H9 (cell line): ENCODE measurements at regions not wholly inside any gene's neighbourhood (a gene's known extent, or its start where the extent isn't known, plus 50 kb on each side); places are given as distances from the start of the nearest gene placed in this dataset.
A peak's percentile ranks its signal among the peaks of the same experiment; 100 is the strongest.

Experiments used
- DNase-seq: peaks from one replicate; pipeline ENCODE4 v3.0.0-alpha.2; 2017
- H2AFZ ChIP-seq: one replicate; pipeline ENCODE4 v1.6.1; 2013; ENCODE audit warnings: mild to moderate bottlenecking, low read length, control low read depth, moderate library complexity
- H2AK5ac ChIP-seq: 2 replicates; pipeline ENCODE4 v1.6.1; 2013; ENCODE audit warnings: low read length, control low read depth, mixed read lengths; ENCODE audit not compliant: insufficient read length
- H2BK120ac ChIP-seq: one replicate; pipeline ENCODE4 v1.6.1; 2013; ENCODE audit warnings: low read depth, mild to moderate bottlenecking, low read length, control low read depth, inconsistent platforms; ENCODE audit not compliant: poor library complexity, severe bottlenecking
- H2BK12ac ChIP-seq: 2 replicates; pipeline ENCODE4 v1.6.1; 2013; ENCODE audit warnings: low read length, control low read depth, mixed read lengths, low read depth; ENCODE audit not compliant: insufficient read length
- H2BK15ac ChIP-seq: 2 replicates; pipeline ENCODE4 v1.6.1; 2013; ENCODE audit warnings: low read depth, low read length, control low read depth
- H2BK20ac ChIP-seq: one replicate; pipeline ENCODE4 v1.6.1; 2013; ENCODE audit warnings: low read depth, mild to moderate bottlenecking, low read length, control low read depth, inconsistent platforms; ENCODE audit not compliant: poor library complexity, severe bottlenecking
- H2BK5ac ChIP-seq: 2 replicates; pipeline ENCODE4 v1.6.1; 2013; ENCODE audit warnings: low read length, control low read depth, mixed read lengths; ENCODE audit not compliant: insufficient read length
- H3K14ac ChIP-seq: 2 replicates; pipeline ENCODE4 v1.6.1; 2013; ENCODE audit warnings: low read length, control low read depth; ENCODE audit not compliant: insufficient read depth
- H3K18ac ChIP-seq: 2 replicates; pipeline ENCODE4 v1.6.1; 2013; ENCODE audit warnings: low read depth, mild to moderate bottlenecking, mixed read lengths, low read length, control low read depth; ENCODE audit not compliant: insufficient read length
- H3K23ac ChIP-seq: 2 replicates; pipeline ENCODE4 v1.6.1; 2013; ENCODE audit warnings: low read length, control low read depth, mixed read lengths, low read depth; ENCODE audit not compliant: insufficient read length
- H3K23me2 ChIP-seq: 2 replicates; pipeline ENCODE4 v1.6.1; 2013; ENCODE audit warnings: low read depth, mild to moderate bottlenecking, mixed read lengths, low read length, control low read depth; ENCODE audit not compliant: insufficient read length, poor library complexity, severe bottlenecking
- H3K27ac ChIP-seq: 2 replicates; pipeline ENCODE4 v1.5.1; 2013; ENCODE audit warnings: low read length, control low read depth, mixed read lengths, low read depth; ENCODE audit not compliant: insufficient read length
- H3K27me3 ChIP-seq: 2 replicates; pipeline ENCODE4 v1.6.1; 2013; ENCODE audit warnings: low read length, control low read depth, inconsistent platforms; ENCODE audit not compliant: insufficient read depth
- H3K4ac ChIP-seq: 2 replicates; pipeline ENCODE4 v1.6.1; 2013; ENCODE audit warnings: low read depth, mild to moderate bottlenecking, control low read depth, inconsistent platforms, low read length, moderate library complexity
- H3K4me1 ChIP-seq: 2 replicates; pipeline ENCODE4 v1.6.1; 2013; ENCODE audit warnings: low read length, control low read depth, inconsistent platforms; ENCODE audit not compliant: insufficient read depth
- H3K4me2 ChIP-seq: 2 replicates; pipeline ENCODE4 v1.6.1; 2013; ENCODE audit warnings: low read length, control low read depth, mixed read lengths; ENCODE audit not compliant: insufficient read length, insufficient read depth
- H3K56ac ChIP-seq: 2 replicates; pipeline ENCODE4 v1.6.1; 2013; ENCODE audit warnings: low read depth, mild to moderate bottlenecking, mixed read lengths, low read length, control low read depth; ENCODE audit not compliant: insufficient read length
- H3K79me1 ChIP-seq: 2 replicates; pipeline ENCODE4 v1.6.1; 2013; ENCODE audit warnings: low read depth, mild to moderate bottlenecking, moderate library complexity, low read length, control low read depth, inconsistent platforms; ENCODE audit not compliant: insufficient read depth, poor library complexity, severe bottlenecking
- H3K79me2 ChIP-seq: 2 replicates; pipeline ENCODE4 v1.6.1; 2013; ENCODE audit warnings: low read length, control low read depth, inconsistent platforms; ENCODE audit not compliant: insufficient read depth
- H3K9ac ChIP-seq: 2 replicates; pipeline ENCODE4 v1.6.1; 2013; ENCODE audit warnings: low read length, control low read depth, mixed read lengths; ENCODE audit not compliant: insufficient read length; ENCODE audit errors: extremely low read depth
- H3K9me3 ChIP-seq: one replicate; pipeline ENCODE4 v1.6.1; 2013; ENCODE audit warnings: low read depth, low read length, inconsistent platforms; ENCODE audit not compliant: control insufficient read depth
- H3T11ph ChIP-seq: one replicate; pipeline ENCODE4 v1.6.1; 2013; ENCODE audit warnings: mild to moderate bottlenecking, low read length, control low read depth, inconsistent platforms
- H4K20me1 ChIP-seq: one replicate; pipeline ENCODE4 v1.6.1; 2013; ENCODE audit not compliant: control insufficient read depth, insufficient read length, insufficient read depth
- H4K5ac ChIP-seq: 2 replicates; pipeline ENCODE4 v1.6.1; 2013; ENCODE audit warnings: low read depth, mild to moderate bottlenecking, mixed read lengths, low read length, control low read depth; ENCODE audit not compliant: insufficient read length
- H4K8ac ChIP-seq: replicated peaks from 2 replicates; pipeline ENCODE4 v1.6.1; 2013; ENCODE audit warnings: low read length, control low read depth, mixed read lengths, low read depth; ENCODE audit not compliant: insufficient read length
- H4K91ac ChIP-seq: 2 replicates; pipeline ENCODE4 v1.6.1; 2013; ENCODE audit warnings: low read depth, mild to moderate bottlenecking, moderate library complexity, mixed read lengths, low read length, control low read depth; ENCODE audit not compliant: insufficient read length
- H3K27ac Mint-ChIP-seq, 3 experiments: 2 replicates in 2 of 3; 3 replicates in 1 of 3; pipeline ENCODE4 v1.8.0; 2020 to 2021; ENCODE audit warnings: mixed read lengths in 3 of 3, mild to moderate bottlenecking in 1 of 3, moderate library complexity in 1 of 3
- H3K27me3 Mint-ChIP-seq: 2 replicates; pipeline ENCODE4 v1.8.0; 2021; ENCODE audit warnings: low read depth, mild to moderate bottlenecking, moderate library complexity, mixed read lengths
- H3K36me3 Mint-ChIP-seq, 3 experiments: 2 replicates in 2 of 3; 3 replicates in 1 of 3; pipeline ENCODE4 v1.8.0; 2020 to 2021; ENCODE audit warnings: low read depth in 3 of 3, mixed read lengths in 3 of 3; ENCODE audit not compliant: insufficient read depth in 1 of 3
- H3K4me1 Mint-ChIP-seq, 2 experiments: 2 replicates each; pipeline ENCODE4 v1.8.0; 2020; ENCODE audit warnings: mixed read lengths in 2 of 2
- H3K4me3 Mint-ChIP-seq, 2 experiments: 2 replicates in 1 of 2; 3 replicates in 1 of 2; pipeline ENCODE4 v1.8.0; 2020 to 2021; ENCODE audit warnings: mild to moderate bottlenecking in 2 of 2, mixed read lengths in 2 of 2, moderate library complexity in 1 of 2
- H3K9me3 Mint-ChIP-seq, 2 experiments: 2 replicates in 1 of 2; 3 replicates in 1 of 2; pipeline ENCODE4 v1.8.0; 2020; ENCODE audit warnings: mild to moderate bottlenecking in 2 of 2, mixed read lengths in 2 of 2, moderate library complexity in 1 of 2
- WGBS: extraction: QIAGEN DNeasy Blood & Tissue Kit; methylation state at CpG from one replicate; pipeline ENCODE4 v1.1.7; 2013; ENCODE audit warnings: missing lambda C conversion rate, low lambda C conversion rate, mixed read lengths; ENCODE audit not compliant: insufficient read length; ENCODE audit errors: extremely low coverage; 5-methylcytosine and 5-hydroxymethylcytosine counted together
- TF ChIP-seq, protein P1 (sequence below): fragments of 200-600 bp; sonication (generic); conservative IDR thresholded peaks from 3 replicates; pipeline ENCODE4 v1.8.0; 2021; ENCODE audit warnings: antibody characterized with exemption, mild to moderate bottlenecking

DNA sequence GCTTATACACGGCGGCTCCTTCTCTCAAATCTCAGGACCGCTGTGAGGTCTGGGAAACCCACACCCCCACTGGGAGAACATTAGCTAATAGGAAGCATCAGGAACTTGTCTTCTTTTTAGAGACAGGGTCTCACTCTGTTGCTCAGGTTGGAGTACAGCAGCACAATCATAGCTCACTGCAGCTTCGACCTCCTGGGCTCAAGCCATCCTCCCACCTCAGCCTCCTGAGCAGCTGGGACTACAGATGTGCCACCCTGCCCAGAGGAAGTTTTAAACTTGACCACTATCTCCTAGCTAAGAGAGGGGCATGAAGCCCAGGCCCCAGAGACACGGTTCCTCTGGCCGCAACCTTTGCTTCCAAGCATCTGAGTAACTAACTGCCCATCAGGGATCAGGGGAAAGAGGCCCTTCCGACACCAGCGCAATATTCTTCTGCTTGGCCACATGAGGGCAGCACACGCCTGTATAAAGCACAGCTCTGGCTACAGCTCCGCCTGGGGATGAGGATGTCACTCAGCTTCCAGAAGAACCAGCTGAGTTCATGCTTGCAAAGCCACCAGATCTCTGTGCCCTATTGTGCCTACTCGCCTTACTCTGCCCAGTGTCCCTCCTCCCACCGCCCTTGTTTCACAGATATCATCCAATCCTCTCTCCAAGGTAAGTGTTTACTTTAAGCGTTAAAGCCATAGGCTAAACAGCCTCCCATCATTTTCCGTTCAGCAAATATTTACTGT lies 57.6 kb upstream of the SLC6A11 start:
- Histone ChIP-seq H3K23ac (no peak overlapping the region), H3K9ac (no peak overlapping the region), H3K4me2 (no peak overlapping the region), H2AK5ac (no peak overlapping the region), H4K91ac (no peak overlapping the region), H3K4me1 (no peaks in the 10 kb centered on the region; the same call in 1 of the 2 replicates), H4K20me1 (no peaks in the 10 kb centered on the region), H4K8ac (no peak overlapping the region), H2BK120ac (no peak overlapping the region), H3K79me1 (no peaks in the 10 kb centered on the region), H3T11ph (no peak overlapping the region), H3K27me3 (peaks cover 2% of the 10 kb centered on the region; the same call in 1 of the 2 replicates), H2BK15ac (no peak overlapping the region), H4K5ac (no peak overlapping the region), H3K18ac (no peak overlapping the region), H3K4ac (no peak overlapping the region), H3K27ac (no peak overlapping the region), H2AFZ (no peak overlapping the region), H3K14ac (no peak overlapping the region), H3K79me2 (no peaks in the 10 kb centered on the region), H3K9me3 (no peaks in the 10 kb centered on the region), H2BK12ac (no peak overlapping the region), H2BK5ac (no peak overlapping the region), H3K23me2 (no peaks in the 10 kb centered on the region), H2BK20ac (no peak overlapping the region), H3K56ac (no peak overlapping the region)
- Mint-ChIP-seq H3K27me3 (peaks cover 50% of the 10 kb centered on the region), H3K9me3 (peaks cover 0 to 2% of the 10 kb centered on the region in 2 experiments; a peak in 1 of 5 replicates), H3K27ac (no peak overlapping the region), H3K36me3 (no peaks in the 10 kb centered on the region), H3K4me1 (peaks cover 9 to 22% of the 10 kb centered on the region in 2 experiments), H3K4me3 (no peak overlapping the region)
- peak; percentile 81 for DNase-seq
- TF ChIP-seq, protein P1, sequence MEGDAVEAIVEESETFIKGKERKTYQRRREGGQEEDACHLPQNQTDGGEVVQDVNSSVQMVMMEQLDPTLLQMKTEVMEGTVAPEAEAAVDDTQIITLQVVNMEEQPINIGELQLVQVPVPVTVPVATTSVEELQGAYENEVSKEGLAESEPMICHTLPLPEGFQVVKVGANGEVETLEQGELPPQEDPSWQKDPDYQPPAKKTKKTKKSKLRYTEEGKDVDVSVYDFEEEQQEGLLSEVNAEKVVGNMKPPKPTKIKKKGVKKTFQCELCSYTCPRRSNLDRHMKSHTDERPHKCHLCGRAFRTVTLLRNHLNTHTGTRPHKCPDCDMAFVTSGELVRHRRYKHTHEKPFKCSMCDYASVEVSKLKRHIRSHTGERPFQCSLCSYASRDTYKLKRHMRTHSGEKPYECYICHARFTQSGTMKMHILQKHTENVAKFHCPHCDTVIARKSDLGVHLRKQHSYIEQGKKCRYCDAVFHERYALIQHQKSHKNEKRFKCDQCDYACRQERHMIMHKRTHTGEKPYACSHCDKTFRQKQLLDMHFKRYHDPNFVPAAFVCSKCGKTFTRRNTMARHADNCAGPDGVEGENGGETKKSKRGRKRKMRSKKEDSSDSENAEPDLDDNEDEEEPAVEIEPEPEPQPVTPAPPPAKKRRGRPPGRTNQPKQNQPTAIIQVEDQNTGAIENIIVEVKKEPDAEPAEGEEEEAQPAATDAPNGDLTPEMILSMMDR = peak; percentile 89
- WGBS = no CpG with 5 or more reads among the region's 14 CpGs
